K562 (cell line): ENCODE measurements at regions not wholly inside any gene's neighbourhood (a gene's known extent, or its start where the extent isn't known, plus 50 kb on each side); places are given as distances from the start of the nearest gene placed in this dataset.

ENCODE experiments used
- ATAC-seq: fragments of 200-7000 bp; cut with Tn5 transposase; 3 replicates; pipeline ENCODE4 v1.9.1; 2020; ENCODE audit warnings: moderate library complexity
- BruUV-seq: library from RNA; stranded (reverse); fragments of 400-500 nt; replicated peaks from 2 replicates; lab custom pipeline; 2021; lab: Mats Ljungman, UMichigan
- CTCF ChIA-PET: fragments of 300-600 bp; formaldehyde crosslinking; extraction: SDS; loops from one replicate; lab custom pipeline; 2021; ENCODE audit warnings: low intra/inter-chr PET ratio; lab: Yijun Ruan, JAX
- POLR2A ChIA-PET: fragments of 300-600, 350-650 bp; sonication (Branson Sonifier 250); formaldehyde crosslinking; extraction: SDS; loops from one replicate; lab custom pipeline; 2021; ENCODE audit warnings: antibody characterized with exemption, inconsistent platforms; lab: Yijun Ruan, JAX
- DNase-seq, 4 experiments: peaks; one replicate each; pipeline versions ENCODE4 v3.0.0 to v3.0.0-alpha.2; 2011 to 2018; ENCODE audit warnings: low spot score in 3 of 4, mixed read lengths in 3 of 4; ENCODE audit errors: extremely low read depth in 1 of 4
- FAIRE-seq: peaks from 2 replicates; lab custom pipeline; 2011; peaks lifted over from hg19 to GRCh38; lab: Jason Lieb, UNC
- H2AFZ ChIP-seq: 2 replicates; pipeline ENCODE4 v1.6.0; 2011; ENCODE audit warnings: low read depth, low read length, control low read depth, inconsistent platforms
- H3K27ac ChIP-seq: fragments of 200-600 bp; 3 replicates; pipeline ENCODE4 v1.8.0; 2011; ENCODE audit warnings: low read depth, mild to moderate bottlenecking, control low read depth, inconsistent platforms, low read length, moderate library complexity, mixed read lengths; ENCODE audit errors: extremely low read depth
- H3K27me3 ChIP-seq, 2 experiments: fragments of 300-600 bp in 1 of 2; 2 replicates in 1 of 2; 3 replicates in 1 of 2; pipeline versions ENCODE4 v1.6.0 to v1.8.0; 2011; ENCODE audit warnings: inconsistent platforms in 2 of 2, low read length in 2 of 2, mild to moderate bottlenecking in 1 of 2, mixed read lengths in 1 of 2, moderate library complexity in 1 of 2; ENCODE audit not compliant: control insufficient read depth in 2 of 2, insufficient read depth in 2 of 2
- H3K36me3 ChIP-seq: fragments of 300-600 bp; 3 replicates; pipeline ENCODE4 v1.8.0; 2011; ENCODE audit warnings: mild to moderate bottlenecking, low read length, inconsistent platforms; ENCODE audit not compliant: control insufficient read depth, insufficient read depth
- H3K4me1 ChIP-seq, 2 experiments: fragments of 200-600 bp in 1 of 2; replicated peaks in 1 of 2; 2 replicates in 1 of 2; 3 replicates in 1 of 2; pipeline versions ENCODE4 v1.5.1 to v1.8.0; 2011; ENCODE audit warnings: inconsistent platforms in 2 of 2, low read length in 2 of 2, mild to moderate bottlenecking in 1 of 2, mixed read lengths in 1 of 2, moderate library complexity in 1 of 2; ENCODE audit not compliant: control insufficient read depth in 2 of 2, insufficient read depth in 2 of 2
- H3K4me2 ChIP-seq: 2 replicates; pipeline ENCODE4 v1.6.1; 2011; ENCODE audit warnings: low read length, control low read depth, inconsistent platforms, mixed read lengths; ENCODE audit not compliant: insufficient read depth
- H3K4me3 ChIP-seq: fragments of 200-600 bp; sonication (generic), shearing (Covaris generic); 2 replicates; pipeline ENCODE4 v1.5.1; 2016; ENCODE audit warnings: control low read depth, inconsistent platforms
- H3K79me2 ChIP-seq: fragments of 200-600 bp; 3 replicates; pipeline ENCODE4 v1.8.0; 2011; ENCODE audit warnings: low read length, inconsistent platforms; ENCODE audit not compliant: control insufficient read depth, insufficient read depth
- H3K9ac ChIP-seq, 2 experiments: 2 replicates each; pipeline versions ENCODE4 v1.6.0 to v1.6.1; 2011; ENCODE audit warnings: low read depth in 2 of 2, low read length in 2 of 2, control low read depth in 1 of 2, inconsistent platforms in 1 of 2, mild to moderate bottlenecking in 1 of 2, mixed read lengths in 1 of 2; ENCODE audit not compliant: insufficient read depth in 1 of 2
- H3K9me1 ChIP-seq: one replicate; pipeline ENCODE4 v1.6.0; 2011; ENCODE audit warnings: inconsistent platforms, mild to moderate bottlenecking, low read length, moderate library complexity; ENCODE audit not compliant: control insufficient read depth, insufficient read depth
- H3K9me3 ChIP-seq: replicated peaks from 2 replicates; pipeline ENCODE4 v1.5.1; 2011; ENCODE audit warnings: low read depth, low read length, inconsistent platforms; ENCODE audit not compliant: control insufficient read depth, insufficient read depth
- H4K20me1 ChIP-seq: replicated peaks from 2 replicates; pipeline ENCODE4 v1.6.1; 2011; ENCODE audit warnings: low read length, inconsistent platforms, mixed read lengths; ENCODE audit not compliant: control insufficient read depth, insufficient read depth
- BCL6 ChIP-seq: fragments of 250-450 bp; sonication (Bioruptor Pico); IDR thresholded peaks from 2 replicates; pipeline ENCODE4 v1.4.0; 2020
- C11orf30 ChIP-seq: fragments of 450-650 bp; IDR thresholded peaks from 2 replicates; pipeline ENCODE4 v1.6.1; 2016; ENCODE audit warnings: low read depth, mild to moderate bottlenecking
- ESRRB ChIP-seq: fragments of 250-450 bp; sonication (Bioruptor Pico); IDR thresholded peaks from 2 replicates; pipeline ENCODE4 v1.5.0; 2020; ENCODE audit warnings: mild to moderate bottlenecking, moderate library complexity, borderline replicate concordance
- MAFG ChIP-seq: fragments of 450-650 bp; conservative IDR thresholded peaks from 2 replicates; pipeline ENCODE4 v1.6.1; 2016; ENCODE audit warnings: missing genetic modification characterization, missing compliant biosample characterization
- ZNF316 ChIP-seq: fragments of 450-650 bp; IDR thresholded peaks from 2 replicates; pipeline ENCODE4 v1.6.1; 2016
- ZNF699 ChIP-seq: fragments of 250-450 bp; sonication (Bioruptor Pico); IDR thresholded peaks from 2 replicates; pipeline ENCODE4 v1.8.0; 2021; ENCODE audit warnings: mild to moderate bottlenecking, moderate library complexity; ENCODE audit not compliant: insufficient replicate concordance
- in situ Hi-C: fragments of 300-500 bp; cut with MboI; formaldehyde crosslinking; loops from 4 replicates; pipeline ENCODE4 v1.15.0; 2018; ENCODE audit warnings: inconsistent platforms, mixed read lengths
- intact Hi-C: fragments of 100-400 bp; cut with micrococcal nuclease; formaldehyde crosslinking; loops from 2 replicates; pipeline ENCODE4 v1.14.2; 2022
- TF ChIP-seq, protein P1 (sequence below): sonication (generic); formaldehyde crosslinking; IDR thresholded peaks from 2 replicates; pipeline ENCODE4 v1.8.1; 2023; ENCODE audit warnings: mild to moderate bottlenecking, missing genetic modification reagents
- TF ChIP-seq, protein P2 (sequence below): sonication (generic); formaldehyde crosslinking; IDR thresholded peaks from 2 replicates; pipeline ENCODE4 v1.8.0; 2022; ENCODE audit warnings: mild to moderate bottlenecking, low read depth, missing genetic modification reagents
- TF ChIP-seq, protein P3 (sequence below): fragments of 450-650 bp; IDR thresholded peaks from 2 replicates; pipeline ENCODE4 v1.6.1; 2016; ENCODE audit warnings: missing biosample characterization, missing genetic modification characterization

DNA sequence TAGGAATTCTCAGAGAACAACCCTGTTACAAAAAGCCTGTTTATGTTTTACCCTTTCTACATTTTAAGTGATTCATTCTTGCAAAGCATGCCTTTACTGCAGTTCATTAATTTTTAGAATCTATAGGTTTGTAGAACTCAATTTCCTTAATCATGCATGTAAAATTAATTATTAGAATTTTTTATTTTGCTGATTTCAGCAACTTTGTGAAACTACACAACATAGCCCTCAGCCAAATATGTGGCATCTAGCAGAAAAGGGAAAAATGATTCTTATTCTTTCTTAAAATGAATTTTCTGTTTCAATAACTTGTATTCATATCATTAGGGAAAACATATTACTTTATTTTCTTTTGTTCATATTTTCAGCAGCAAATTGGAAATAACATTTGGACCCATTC lies 392.9 kb upstream of the PFKP start:
- H3K9me3 ChIP-seq = no peaks in the 10 kb centered on the region
- CTCF ChIA-PET = no interaction called here
- H3K27ac ChIP-seq = no peak overlapping the region
- H3K4me3 ChIP-seq = no peak overlapping the region
- H3K79me2 ChIP-seq = no peaks in the 10 kb centered on the region
- no peak for TF ChIP-seq ESRRB (CRISPR knock-in tag)
- TF ChIP-seq C11orf30 = peak; percentile 33; the same call in 1 of the 2 replicates
- TF ChIP-seq, protein P1, sequence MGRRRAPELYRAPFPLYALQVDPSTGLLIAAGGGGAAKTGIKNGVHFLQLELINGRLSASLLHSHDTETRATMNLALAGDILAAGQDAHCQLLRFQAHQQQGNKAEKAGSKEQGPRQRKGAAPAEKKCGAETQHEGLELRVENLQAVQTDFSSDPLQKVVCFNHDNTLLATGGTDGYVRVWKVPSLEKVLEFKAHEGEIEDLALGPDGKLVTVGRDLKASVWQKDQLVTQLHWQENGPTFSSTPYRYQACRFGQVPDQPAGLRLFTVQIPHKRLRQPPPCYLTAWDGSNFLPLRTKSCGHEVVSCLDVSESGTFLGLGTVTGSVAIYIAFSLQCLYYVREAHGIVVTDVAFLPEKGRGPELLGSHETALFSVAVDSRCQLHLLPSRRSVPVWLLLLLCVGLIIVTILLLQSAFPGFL (CRISPR knock-in tag) = no peak
- TF ChIP-seq, protein P2, sequence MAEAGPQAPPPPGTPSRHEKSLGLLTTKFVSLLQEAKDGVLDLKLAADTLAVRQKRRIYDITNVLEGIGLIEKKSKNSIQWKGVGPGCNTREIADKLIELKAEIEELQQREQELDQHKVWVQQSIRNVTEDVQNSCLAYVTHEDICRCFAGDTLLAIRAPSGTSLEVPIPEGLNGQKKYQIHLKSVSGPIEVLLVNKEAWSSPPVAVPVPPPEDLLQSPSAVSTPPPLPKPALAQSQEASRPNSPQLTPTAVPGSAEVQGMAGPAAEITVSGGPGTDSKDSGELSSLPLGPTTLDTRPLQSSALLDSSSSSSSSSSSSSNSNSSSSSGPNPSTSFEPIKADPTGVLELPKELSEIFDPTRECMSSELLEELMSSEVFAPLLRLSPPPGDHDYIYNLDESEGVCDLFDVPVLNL (CRISPR knock-in tag) = no peak
- TF ChIP-seq BCL6 (CRISPR knock-in tag) = no peak
- TF ChIP-seq ZNF699 (CRISPR knock-in tag) = no peak
- TF ChIP-seq, protein P3, sequence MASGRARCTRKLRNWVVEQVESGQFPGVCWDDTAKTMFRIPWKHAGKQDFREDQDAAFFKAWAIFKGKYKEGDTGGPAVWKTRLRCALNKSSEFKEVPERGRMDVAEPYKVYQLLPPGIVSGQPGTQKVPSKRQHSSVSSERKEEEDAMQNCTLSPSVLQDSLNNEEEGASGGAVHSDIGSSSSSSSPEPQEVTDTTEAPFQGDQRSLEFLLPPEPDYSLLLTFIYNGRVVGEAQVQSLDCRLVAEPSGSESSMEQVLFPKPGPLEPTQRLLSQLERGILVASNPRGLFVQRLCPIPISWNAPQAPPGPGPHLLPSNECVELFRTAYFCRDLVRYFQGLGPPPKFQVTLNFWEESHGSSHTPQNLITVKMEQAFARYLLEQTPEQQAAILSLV (tag) = no peak
- 0 out of 2 replicates have a peak, but pooled peaks have one; percentile 5 for TF ChIP-seq MAFG (tag)
- TF ChIP-seq ZNF316 = peak; percentile 34
- H3K9ac ChIP-seq = no peak overlapping the region
- no peak for FAIRE-seq
- H3K9me1 ChIP-seq = no peaks in the 10 kb centered on the region
- no peak overlapping the region for H3K4me2 ChIP-seq
- no peaks in the 10 kb centered on the region for H4K20me1 ChIP-seq
- H2AFZ ChIP-seq = no peak overlapping the region
- in situ Hi-C loops (no loop called here), intact Hi-C loops (no loop called here)
- peaks cover 0 to 1% of the 10 kb centered on the region in 2 experiments; a peak in 1 of 5 replicates for H3K27me3 ChIP-seq
- no peak for DNase-seq
- H3K36me3 ChIP-seq = no peaks in the 10 kb centered on the region
- ATAC-seq = no peak
- H3K4me1 ChIP-seq = no peaks in the 10 kb centered on the region
- POLR2A ChIA-PET = no interaction called here
- no TSS peak for BruUV-seq
